RCC 7860 (cell line): ENCODE measurements at regions not wholly inside any gene's neighbourhood (a gene's known extent, or its start where the extent isn't known, plus 50 kb on each side); places are given as distances from the start of the nearest gene placed in this dataset.
A peak's percentile ranks its signal among the peaks of the same experiment; 100 is the strongest.
"Not testable (repeated sequence)": the region's sequence is repeated elsewhere in the genome, so short reads cannot be mapped to it uniquely, and the experiment has no call there.

Experiments used
- DNase-seq: peaks from one replicate; pipeline ENCODE4 v3.0.0-alpha.2; 2015; ENCODE audit warnings: low spot score
- FAIRE-seq: peaks from 2 replicates; lab custom pipeline; 2012; peaks lifted over from hg19 to GRCh38; lab: Jason Lieb, UNC

- FAIRE-seq (no peak), DNase-seq (no peak)
Observed at GRCh38 chr13:74747186-74747955, 613.2 kb upstream of the KLF12 start.

DNA sequence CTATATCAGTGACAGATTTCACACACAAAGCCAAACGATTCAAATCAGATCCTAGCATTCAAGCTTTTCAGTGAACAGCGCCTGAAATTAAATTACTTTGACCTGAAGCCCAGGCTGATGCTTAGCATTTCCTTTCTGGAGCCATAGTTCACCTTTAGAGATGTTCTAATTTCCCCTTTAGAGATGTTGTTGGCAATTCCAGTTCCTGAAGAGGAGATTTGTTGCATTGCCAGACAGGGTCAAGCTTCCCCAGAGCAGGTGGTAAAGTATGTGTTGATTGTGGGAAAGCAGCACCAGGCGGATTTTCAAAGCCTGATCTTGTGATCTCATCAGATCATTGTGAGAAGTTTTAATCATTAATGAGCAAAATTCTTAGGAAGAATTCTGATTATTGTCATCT lies 609.8 kb upstream of the KLF12 start:
- DNase-seq (no peak), FAIRE-seq (no peak)

DNA sequence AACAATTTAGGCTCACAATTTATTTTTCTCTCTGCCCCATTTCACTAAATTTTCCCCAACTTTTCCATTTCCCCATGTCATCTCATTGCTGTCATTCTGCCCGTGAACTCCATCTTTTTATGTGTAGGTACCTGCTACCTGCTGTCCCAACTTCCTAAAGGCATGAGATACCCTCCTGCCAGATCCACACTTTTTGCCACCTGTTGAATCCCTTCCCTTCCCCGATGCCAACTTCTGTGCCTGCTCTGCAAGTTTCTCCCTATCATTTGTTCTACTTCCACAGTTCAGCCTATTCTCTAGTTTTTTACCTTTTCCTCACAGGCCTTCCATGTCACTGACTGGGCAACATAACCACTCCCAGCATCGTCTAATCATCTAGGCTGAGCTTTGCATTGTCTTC lies 607.5 kb upstream of the KLF12 start:
- FAIRE-seq (no peak), DNase-seq (no peak)

GRCh38 chr13:74732736-74733385 lies 598.7 kb upstream of the KLF12 start:
- FAIRE-seq: no peak
- no peak for DNase-seq

- no peak for DNase-seq
- no peak for FAIRE-seq
Observed at GRCh38 chr13:74731731-74732130, 597.5 kb upstream of the KLF12 start.

GRCh38 chr13:74730556-74731331 lies 596.5 kb upstream of the KLF12 start:
- DNase-seq (no peak), FAIRE-seq (no peak)

DNA sequence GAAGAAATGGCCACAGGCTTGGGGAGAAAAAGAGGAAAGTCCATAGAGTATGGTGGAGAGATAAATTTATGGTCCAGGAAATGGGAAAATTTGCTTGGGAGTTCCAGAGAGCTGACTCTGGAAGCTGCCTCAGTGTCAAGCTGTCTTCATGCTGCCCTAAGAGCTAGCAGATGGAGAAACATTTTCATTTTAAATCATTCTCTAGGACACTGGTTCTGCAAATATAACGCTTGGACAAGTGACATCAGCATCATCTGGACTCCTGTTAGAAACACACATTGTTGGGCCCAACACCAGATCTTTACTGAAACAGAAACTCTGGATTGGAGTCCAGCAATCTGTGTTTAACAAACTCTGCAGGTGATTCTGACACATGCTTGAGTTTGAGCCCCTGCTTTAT lies 592.0 kb upstream of the KLF12 start:
- FAIRE-seq: no peak

GRCh38 chr13:74718232-74718842 lies 584.1 kb upstream of the KLF12 start:
- FAIRE-seq, DNase-seq: not testable (repeated sequence)

More for the DNA sequence above, 592.0 kb upstream of the KLF12 start:
- no peak for DNase-seq

GRCh38 chr13:74715718-74716117 lies 581.5 kb upstream of the KLF12 start:
- no peak for DNase-seq
- no peak for FAIRE-seq

GRCh38 chr13:74710006-74710405 lies 575.8 kb upstream of the KLF12 start:
- FAIRE-seq: no peak
- DNase-seq: no peak

DNA sequence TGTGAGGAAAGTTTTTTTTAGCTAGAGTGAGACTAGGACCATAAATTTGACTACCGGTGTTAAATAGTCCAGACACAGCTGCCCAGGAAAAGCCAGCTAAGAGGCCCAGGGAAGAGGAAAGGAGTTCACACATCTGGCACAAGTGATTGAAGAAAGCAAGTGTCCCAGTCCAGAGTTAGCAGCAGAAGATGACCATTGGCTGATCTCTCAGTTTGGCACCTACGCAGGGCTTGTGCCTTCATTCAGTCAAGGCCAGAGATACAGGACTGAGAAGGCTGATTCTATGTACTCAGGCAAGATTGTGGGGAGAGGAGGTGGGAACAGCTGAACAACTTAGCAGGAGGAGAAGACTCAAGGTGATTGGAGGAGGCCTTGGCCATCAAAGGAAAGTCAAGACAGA lies 575.0 kb upstream of the KLF12 start:
- DNase-seq (no peak), FAIRE-seq (no peak)

GRCh38 chr13:74708629-74709028 lies 574.4 kb upstream of the KLF12 start:
- DNase-seq (no peak), FAIRE-seq (no peak)

DNA sequence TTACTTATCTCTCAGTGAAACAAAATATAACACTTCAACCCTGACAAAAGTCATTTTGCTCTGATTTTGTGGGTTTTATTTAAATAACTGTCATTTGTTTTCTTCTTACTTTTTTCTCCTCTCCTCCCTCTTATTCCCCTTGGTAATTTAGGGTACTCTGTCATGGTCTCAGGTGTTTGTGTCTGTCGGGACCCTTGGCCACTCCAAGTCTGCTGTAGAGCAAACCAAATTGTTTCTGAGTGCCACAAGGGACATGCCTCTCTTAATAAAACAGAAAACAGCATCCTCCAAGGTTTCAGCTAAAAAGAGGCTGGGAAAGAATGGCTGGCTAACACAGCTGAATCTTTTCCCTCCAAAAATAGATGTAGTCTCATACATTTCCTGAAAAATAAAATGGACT lies 573.1 kb upstream of the KLF12 start:
- DNase-seq: no peak
- no peak for FAIRE-seq

GRCh38 chr13:74706801-74707200 lies 572.6 kb upstream of the KLF12 start:
- DNase-seq: no peak
- no peak for FAIRE-seq

GRCh38 chr13:74705438-74705837 lies 571.2 kb upstream of the KLF12 start:
- DNase-seq (no peak), FAIRE-seq (peak; percentile 76)

- FAIRE-seq (no peak), DNase-seq (no peak)
Observed at GRCh38 chr13:74703855-74704387, 569.7 kb upstream of the KLF12 start.

DNA sequence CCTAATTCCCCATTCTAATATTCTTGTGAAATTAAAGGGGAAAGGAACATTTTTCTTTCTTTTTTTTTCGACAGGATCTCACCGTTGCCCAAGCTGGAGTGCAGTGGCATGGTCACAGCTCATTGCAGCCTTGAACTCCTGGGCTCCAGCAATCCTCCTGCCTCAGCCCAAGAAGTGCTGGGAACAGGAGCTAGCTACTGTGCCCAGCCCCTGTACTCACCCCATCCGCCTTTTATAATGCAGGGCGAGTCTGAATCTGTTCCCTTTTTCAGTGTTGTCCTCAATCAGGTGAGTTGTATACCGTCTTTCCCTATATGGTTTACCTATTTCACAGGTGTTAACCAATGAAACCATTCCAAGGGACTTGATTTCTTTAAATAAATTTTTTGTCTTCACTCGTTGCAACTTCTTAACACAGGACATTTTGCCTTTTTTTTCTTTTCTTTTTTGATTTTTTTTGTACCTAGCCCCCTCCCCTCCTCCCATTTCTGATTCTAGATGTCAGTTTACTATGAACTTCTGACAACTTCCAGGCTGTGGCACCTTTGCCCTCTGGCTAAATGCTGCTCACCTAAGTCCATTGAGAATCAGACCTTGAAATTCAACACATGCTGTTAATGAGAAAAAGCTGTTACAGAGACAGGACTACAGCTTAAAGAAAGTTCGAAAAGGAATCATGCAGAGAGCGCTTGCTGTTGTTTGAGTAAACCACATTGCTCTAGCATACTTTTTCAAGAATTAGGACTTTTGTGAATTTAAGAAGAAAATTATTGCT lies 562.1 kb upstream of the KLF12 start:
- FAIRE-seq (no peak), DNase-seq (no peak)

DNA sequence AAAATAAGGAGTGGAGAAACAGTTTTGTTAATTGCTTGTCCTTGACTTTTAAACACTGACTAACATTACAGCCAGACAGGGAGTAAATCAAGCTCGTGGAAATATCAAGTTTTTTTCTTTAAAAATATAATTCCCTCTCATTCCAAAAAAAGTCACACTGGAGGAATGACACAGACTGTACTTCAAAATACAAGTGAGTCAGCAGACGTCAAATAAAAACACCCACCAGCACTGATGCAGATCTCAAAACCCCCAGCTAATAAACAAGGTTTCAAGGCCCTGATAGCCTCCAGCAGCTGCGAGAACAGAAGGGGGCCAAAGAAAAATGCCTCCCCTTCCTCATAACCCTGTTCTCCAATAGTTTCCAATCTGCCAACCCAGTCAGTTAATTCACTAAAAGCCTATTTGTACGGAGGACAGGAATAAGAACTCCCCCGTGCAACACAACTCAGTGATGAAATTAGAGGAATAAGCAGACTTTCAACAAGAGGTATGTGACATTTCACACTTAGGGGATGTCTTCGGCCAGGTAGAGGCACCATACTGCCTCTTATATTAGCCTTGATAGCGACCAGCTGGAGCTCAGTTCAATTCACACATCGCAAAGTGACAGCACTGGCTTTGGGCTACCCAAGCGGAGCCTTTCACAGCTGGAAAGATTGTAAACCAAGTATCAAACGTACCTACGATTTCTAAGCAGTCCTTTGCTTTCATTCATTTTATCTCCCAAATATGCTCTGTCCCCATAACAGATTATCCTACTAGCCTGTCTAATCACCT lies 561.0 kb upstream of the KLF12 start:
- FAIRE-seq: no peak
- DNase-seq: no peak

DNA sequence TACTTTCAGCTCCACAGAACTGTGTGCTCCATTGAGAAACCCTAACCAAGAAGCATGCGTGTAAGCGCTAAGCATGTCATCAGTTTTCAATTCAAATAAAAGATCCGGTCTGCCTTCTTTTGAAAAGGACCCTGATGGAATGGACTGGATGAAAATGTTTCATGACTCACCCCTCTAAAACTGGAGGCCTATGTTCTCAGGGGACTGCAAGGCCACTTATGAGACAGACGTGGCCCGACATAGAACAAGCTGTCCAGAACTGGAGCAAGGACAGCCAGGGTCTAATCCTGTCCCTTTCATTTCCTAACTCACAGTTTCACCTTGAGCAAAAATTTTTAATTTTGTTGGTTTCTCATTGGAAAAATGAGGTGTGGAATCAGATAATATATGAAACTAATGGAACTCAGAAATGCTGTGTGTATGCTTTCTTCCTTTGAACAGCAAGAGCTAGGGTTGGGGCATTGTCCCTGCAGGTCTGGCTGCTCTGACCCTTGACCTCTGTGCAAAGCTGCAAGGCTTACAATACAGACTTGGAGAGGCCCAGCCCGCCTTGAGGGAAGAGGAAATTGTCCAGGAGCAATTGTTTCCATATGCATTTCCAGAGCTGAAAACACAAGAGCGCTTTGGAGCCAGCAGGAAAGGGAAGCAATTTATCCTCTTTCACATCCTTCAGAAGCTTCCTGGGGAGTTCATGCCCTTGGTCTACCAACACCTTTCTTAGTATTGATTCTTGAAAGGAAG lies 553.4 kb upstream of the KLF12 start:
- no peak for DNase-seq
- FAIRE-seq: no peak
